PC-9 (cell line): ENCODE measurements at regions not wholly inside any gene's neighbourhood (a gene's known extent, or its start where the extent isn't known, plus 50 kb on each side); places are given as distances from the start of the nearest gene placed in this dataset.

Source experiments
- BruUV-seq: library from RNA; stranded (reverse); fragments of 400-500 nt; replicated peaks from 2 replicates; lab custom pipeline; 2021; lab: Mats Ljungman, UMichigan
- CTCF ChIA-PET: fragments of 300-600 bp; sonication (Branson Sonifier 250); formaldehyde crosslinking; loops from one replicate; lab custom pipeline; 2022; ENCODE audit warnings: antibody characterized with exemption; lab: Charles Lee
- POLR2A ChIA-PET: fragments of 300-600 bp; sonication (Branson Sonifier 250); formaldehyde crosslinking; loops from one replicate; lab custom pipeline; 2022; ENCODE audit warnings: antibody characterized with exemption; ENCODE audit not compliant: unreplicated experiment; lab: Charles Lee
- DNase-seq, 2 experiments: peaks; one replicate each; pipeline versions ENCODE4 v3.0.0 to v3.0.0-alpha.2; 2015 to 2022; ENCODE audit warnings: mixed read lengths in 1 of 2
- H2AFZ ChIP-seq: fragments of 200-600 bp; sonication (generic); 2 replicates; pipeline ENCODE4 v1.8.1; 2017; ENCODE audit warnings: antibody characterized with exemption
- H3F3A ChIP-seq: fragments of 200-600 bp; sonication (generic); 2 replicates; pipeline ENCODE4 v1.8.1; 2017; ENCODE audit warnings: antibody characterized with exemption, mild to moderate bottlenecking, low read depth; ENCODE audit not compliant: insufficient read depth
- H3K27ac ChIP-seq: fragments of 200-600 bp; sonication (generic); 2 replicates; pipeline ENCODE4 v1.6.1; 2016; ENCODE audit warnings: mixed run types
- H3K27me3 ChIP-seq: fragments of 200-600 bp; sonication (generic); 2 replicates; pipeline ENCODE4 v1.6.1; 2016; ENCODE audit warnings: low read depth, mixed run types; ENCODE audit not compliant: insufficient read depth
- H3K36me3 ChIP-seq: fragments of 200-600 bp; sonication (generic); 2 replicates; pipeline ENCODE4 v1.6.1; 2016; ENCODE audit warnings: low read depth, mixed run types
- H3K4me1 ChIP-seq: fragments of 200-600 bp; sonication (generic); replicated peaks from 2 replicates; pipeline ENCODE4 v1.6.1; 2016; ENCODE audit warnings: mixed run types; ENCODE audit not compliant: insufficient read depth
- H3K4me2 ChIP-seq: fragments of 200-600 bp; sonication (generic); 2 replicates; pipeline ENCODE4 v1.6.1; 2017; ENCODE audit warnings: mixed run types
- H3K4me3 ChIP-seq: fragments of 200-600 bp; sonication (generic); 2 replicates; pipeline ENCODE4 v1.6.1; 2016; ENCODE audit warnings: mixed run types
- H3K79me2 ChIP-seq: fragments of 200-600 bp; sonication (generic); 2 replicates; pipeline ENCODE4 v1.6.1; 2017; ENCODE audit warnings: low read depth, mixed run types
- H3K9me2 ChIP-seq: fragments of 200-600 bp; sonication (generic); 2 replicates; pipeline ENCODE4 v1.8.1; 2017; ENCODE audit warnings: mild to moderate bottlenecking; ENCODE audit not compliant: insufficient read depth
- H3K9me3 ChIP-seq: fragments of 200-600 bp; sonication (generic); 2 replicates; pipeline ENCODE4 v1.8.1; 2016; ENCODE audit warnings: low read depth; ENCODE audit not compliant: insufficient read depth
- H4K20me1 ChIP-seq: fragments of 200-600 bp; sonication (generic); 2 replicates; pipeline ENCODE4 v1.8.1; 2017; ENCODE audit not compliant: insufficient read depth
- CTCF ChIP-seq: fragments of 200-600 bp; sonication (generic); conservative IDR thresholded peaks from 2 replicates; pipeline ENCODE4 v1.6.1; 2017; ENCODE audit warnings: mixed run types, antibody characterized with exemption, mild to moderate bottlenecking, moderate library complexity
- EZH2 ChIP-seq: fragments of 200-600 bp; sonication (generic); IDR thresholded peaks from 2 replicates; pipeline ENCODE4 v1.8.0; 2017; ENCODE audit warnings: antibody characterized with exemption, low read depth
- intact Hi-C: fragments of 100-400 bp; cut with micrococcal nuclease; formaldehyde crosslinking; loops from one replicate; pipeline ENCODE4 v1.10.0; 2022; ENCODE audit not compliant: unreplicated experiment

- no peak overlapping the region for H2AFZ ChIP-seq
- TF ChIP-seq CTCF (no peak), EZH2 (no peak)
- H3K4me1 ChIP-seq = no peaks in the 10 kb centered on the region
- intact Hi-C loops = no loop called here
- BruUV-seq = no TSS peak
- no peaks in the 10 kb centered on the region for H3K27me3 ChIP-seq
- no peaks in the 10 kb centered on the region for H3F3A ChIP-seq
- H3K9me2 ChIP-seq = no peaks in the 10 kb centered on the region
- no peaks in the 10 kb centered on the region for H3K36me3 ChIP-seq
- ChIA-PET CTCF (no interaction called here), POLR2A (interaction anchor here (0.6 kb wide), 1 partner anchor 9 kb away, joined by 4 read pairs; no protein-coding TSS in a partner anchor)
- H3K79me2 ChIP-seq = no peaks in the 10 kb centered on the region
- no peak overlapping the region for H3K4me2 ChIP-seq
- no peak overlapping the region for H3K27ac ChIP-seq
- no peak overlapping the region for H3K4me3 ChIP-seq
- DNase-seq = no peak
- H4K20me1 ChIP-seq = no peaks in the 10 kb centered on the region
- no peaks in the 10 kb centered on the region for H3K9me3 ChIP-seq
Observed at GRCh38 chr4:149166876-149167275, 648.8 kb downstream of the IQCM start.

- Histone ChIP-seq H3K4me1 (no peaks in the 10 kb centered on the region), H3K9me2 (no peaks in the 10 kb centered on the region), H3K4me2 (no peak overlapping the region), H4K20me1 (no peaks in the 10 kb centered on the region), H2AFZ (no peak overlapping the region), H3K4me3 (no peak overlapping the region), H3K27me3 (no peaks in the 10 kb centered on the region), H3K79me2 (no peaks in the 10 kb centered on the region), H3K9me3 (no peaks in the 10 kb centered on the region), H3K27ac (no peak overlapping the region), H3F3A (no peaks in the 10 kb centered on the region), H3K36me3 (no peaks in the 10 kb centered on the region)
- TF ChIP-seq EZH2 (no peak), CTCF (no peak)
- POLR2A ChIA-PET = no interaction called here
- intact Hi-C loops = no loop called here
- CTCF ChIA-PET = no interaction called here
- BruUV-seq = no TSS peak
- DNase-seq = no peak
Observed at GRCh38 chr4:149166365-149166764, 649.3 kb downstream of the IQCM start.

- POLR2A ChIA-PET = no interaction called here
- Histone ChIP-seq H3K36me3 (no peaks in the 10 kb centered on the region), H3K9me2 (no peaks in the 10 kb centered on the region), H3K9me3 (no peaks in the 10 kb centered on the region), H3K4me3 (no peak overlapping the region), H4K20me1 (no peaks in the 10 kb centered on the region), H3K4me1 (no peaks in the 10 kb centered on the region), H3K27me3 (no peaks in the 10 kb centered on the region), H3K4me2 (no peak overlapping the region), H3K79me2 (no peaks in the 10 kb centered on the region), H2AFZ (no peak overlapping the region), H3K27ac (no peak overlapping the region), H3F3A (no peaks in the 10 kb centered on the region)
- BruUV-seq = no TSS peak
- intact Hi-C loops = no loop called here
- TF ChIP-seq CTCF (no peak), EZH2 (no peak)
- CTCF ChIA-PET = no interaction called here
- DNase-seq = no peak
Observed at GRCh38 chr4:149164282-149164681, 651.4 kb downstream of the IQCM start.
